ENCODE measurements at regions not wholly inside any gene's neighbourhood (a gene's known extent, or its start where the extent isn't known, plus 50 kb on each side); places are given as distances from the start of the nearest gene placed in this dataset.

- no peak for DNase-seq
Measured at GRCh38 chr10:71049994-71050393, 161.6 kb upstream of the PCBD1 start.

GRCh38 chr10:71052076-71052660 lies 160.2 kb upstream of the UNC5B start:
- DNase-seq, result no peak

GRCh38 chr10:71052708-71053107 lies 159.7 kb upstream of the UNC5B start:
- no peak for DNase-seq

GRCh38 chr10:71053169-71053895 lies 159.0 kb upstream of the UNC5B start:
- DNase-seq, result no peak

GRCh38 chr10:71058308-71058707 lies 154.1 kb upstream of the UNC5B start:
- DNase-seq, result no peak

GRCh38 chr10:71059054-71059818 lies 153.1 kb upstream of the UNC5B start:
- DNase-seq, result no peak

GRCh38 chr10:71059943-71060342 lies 152.4 kb upstream of the UNC5B start:
- DNase-seq, result no peak

GRCh38 chr10:71060476-71061426 lies 151.6 kb upstream of the UNC5B start:
- DNase-seq, result no peak

- DNase-seq, result no peak
Measured at GRCh38 chr10:71061472-71061871, 150.9 kb upstream of the UNC5B start.

GRCh38 chr10:71062156-71062555 lies 150.2 kb upstream of the UNC5B start:
- no peak for DNase-seq

- no peak for DNase-seq
Measured at GRCh38 chr10:71063401-71063800, 149.0 kb upstream of the UNC5B start.

GRCh38 chr10:71064413-71065118 lies 147.8 kb upstream of the UNC5B start:
- DNase-seq, result no peak

- DNase-seq, result no peak
Measured at GRCh38 chr10:71065659-71066058, 146.7 kb upstream of the UNC5B start.

GRCh38 chr10:71066600-71066999 lies 145.8 kb upstream of the UNC5B start:
- no peak for DNase-seq

GRCh38 chr10:71067098-71067740 lies 145.2 kb upstream of the UNC5B start:
- no peak for DNase-seq

- DNase-seq, result no peak
Measured at GRCh38 chr10:71068861-71069271, 143.5 kb upstream of the UNC5B start.

GRCh38 chr10:71069909-71070666 lies 142.3 kb upstream of the UNC5B start:
- no peak for DNase-seq

GRCh38 chr10:71070741-71071140 lies 141.6 kb upstream of the UNC5B start:
- DNase-seq, result no peak

GRCh38 chr10:71072131-71072822 lies 140.1 kb upstream of the UNC5B start:
- no peak for DNase-seq

- no peak for DNase-seq
Measured at GRCh38 chr10:71072823-71073210, 139.6 kb upstream of the UNC5B start.

All from NCI-H1694 treated with DMSO at 0.1 percent for 48 hours (cell line).